Right ventricle myocardium inferior (tissue), 1 donor: ENCODE measurements at regions not wholly inside any gene's neighbourhood (a gene's known extent, or its start where the extent isn't known, plus 50 kb on each side); places are given as distances from the start of the nearest gene placed in this dataset.

ENCODE experiments used
- ATAC-seq: fragments of 200-7000 bp; cut with Tn5 transposase; one replicate; pipeline ENCODE4 v1.9.1; 2020; ENCODE audit warnings: mild to moderate bottlenecking, moderate library complexity
- DNase-seq: peaks from one replicate; pipeline ENCODE4 v3.0.0; 2021; ENCODE audit errors: missing footprints
- intact Hi-C: fragments of 100-400 bp; cut with DNase I; formaldehyde crosslinking; loops from one replicate; pipeline ENCODE4 v1.11.0; 2022
- donor health status: DM: no; HTN: yes; CAD: no; lungs with severe emphysema.

GRCh38 chr1:5651964-5652821, 340.0 kb downstream of the NPHP4 start:
- ATAC-seq (peak; percentile 56), DNase-seq (no peak)
- intact Hi-C loops = no loop called here

GRCh38 chr1:5651473-5651872, 340.8 kb downstream of the NPHP4 start:
- no peak for ATAC-seq
- DNase-seq = no peak
- intact Hi-C loops = no loop called here

- no peak for ATAC-seq
- intact Hi-C loops = no loop called here
Measured at GRCh38 chr1:5651027-5651410, 341.2 kb downstream of the NPHP4 start.

GRCh38 chr1:5650283-5651026, 341.8 kb downstream of the NPHP4 start:
- no peak for DNase-seq
- no peak for ATAC-seq
- intact Hi-C loops = no loop called here

More at GRCh38 chr1:5651027-5651410, 341.2 kb downstream of the NPHP4 start:
- DNase-seq = no peak

- no peak for DNase-seq
- ATAC-seq = no peak
- intact Hi-C loops = no loop called here
Measured at GRCh38 chr1:5649795-5650194, 342.4 kb downstream of the NPHP4 start.

GRCh38 chr1:5649166-5649551, 343.1 kb downstream of the NPHP4 start:
- intact Hi-C loops = no loop called here
- DNase-seq (no peak), ATAC-seq (no peak)

- DNase-seq (no peak), ATAC-seq (no peak)
- intact Hi-C loops = no loop called here
Measured at GRCh38 chr1:5648410-5649165, 343.6 kb downstream of the NPHP4 start.

- DNase-seq = no peak
- intact Hi-C loops = no loop called here
- ATAC-seq = no peak
Measured at GRCh38 chr1:5647234-5647633, 345.0 kb downstream of the NPHP4 start.

- ATAC-seq = no peak
Measured at GRCh38 chr1:5646486-5647149, 345.6 kb downstream of the NPHP4 start.

GRCh38 chr1:5645929-5646328, 346.3 kb downstream of the NPHP4 start:
- intact Hi-C loops = no loop called here
- ATAC-seq = no peak

More at GRCh38 chr1:5646486-5647149, 345.6 kb downstream of the NPHP4 start:
- intact Hi-C loops = no loop called here
- DNase-seq = no peak

GRCh38 chr1:5645135-5645399, 347.2 kb downstream of the NPHP4 start:
- no peak for ATAC-seq
- intact Hi-C loops = no loop called here
- no peak for DNase-seq

More at GRCh38 chr1:5645929-5646328, 346.3 kb downstream of the NPHP4 start:
- no peak for DNase-seq

GRCh38 chr1:5644281-5645134, 347.7 kb downstream of the NPHP4 start:
- intact Hi-C loops = no loop called here
- no peak for DNase-seq
- ATAC-seq = no peak

- intact Hi-C loops = no loop called here
- ATAC-seq (no peak), DNase-seq (no peak)
Measured at GRCh38 chr1:5643360-5644107, 348.7 kb downstream of the NPHP4 start.

- ATAC-seq (no peak), DNase-seq (no peak)
- intact Hi-C loops = no loop called here
Measured at GRCh38 chr1:5640845-5641244, 351.4 kb downstream of the NPHP4 start.

GRCh38 chr1:5639106-5639722, 353.0 kb downstream of the NPHP4 start:
- intact Hi-C loops = loop anchor here (5.0 kb wide), 1 partner anchor 108 kb away; no protein-coding TSS in a partner anchor
- ATAC-seq = no peak
- DNase-seq = no peak

GRCh38 chr1:5638582-5638981, 353.6 kb downstream of the NPHP4 start:
- DNase-seq (no peak), ATAC-seq (no peak)
- intact Hi-C loops = loop anchor here (5.0 kb wide), 1 partner anchor 109 kb away; no protein-coding TSS in a partner anchor

GRCh38 chr1:5637171-5637570, 355.1 kb downstream of the NPHP4 start:
- intact Hi-C loops = loop anchor here (5.0 kb wide), 1 partner anchor 110 kb away; no protein-coding TSS in a partner anchor
- DNase-seq (no peak), ATAC-seq (no peak)
